Tibial nerve (tissue), 4 donors: ENCODE measurements at regions not wholly inside any gene's neighbourhood (a gene's known extent, or its start where the extent isn't known, plus 50 kb on each side); places are given as distances from the start of the nearest gene placed in this dataset.

Source experiments
- DNase-seq, 2 donors: peaks; one replicate each; pipeline ENCODE4 v3.0.0-alpha.2; 2019; ENCODE audit warnings: low spot score in 2 of 2
- H3K27ac ChIP-seq, 4 donors: fragments of 200-600 bp; sonication (generic) in 3 of 4; one replicate each; pipeline ENCODE4 v1.5.1; 2017 to 2019; ENCODE audit warnings: mild to moderate bottlenecking in 1 of 4
- H3K27me3 ChIP-seq, 2 donors: fragments of 200-600 bp; sonication (generic) in 1 of 2; one replicate each; pipeline versions ENCODE4 v1.5.1 to v1.6.0; 2017 to 2019
- H3K36me3 ChIP-seq, 3 donors: fragments of 200-600 bp; sonication (generic); one replicate each; pipeline ENCODE4 v1.5.1; 2018 to 2019
- H3K4me1 ChIP-seq, 4 donors: fragments of 200-600 bp; sonication (generic) in 3 of 4; one replicate each; pipeline ENCODE4 v1.5.1; 2017 to 2019
- H3K4me3 ChIP-seq, 4 donors: fragments of 200-600 bp; sonication (generic) in 3 of 4; one replicate each; pipeline ENCODE4 v1.5.1; 2017 to 2019; ENCODE audit warnings: mild to moderate bottlenecking in 1 of 4, moderate library complexity in 1 of 4
- H3K9me3 ChIP-seq, 4 donors: fragments of 200-600 bp; sonication (generic) in 3 of 4; one replicate each; pipeline ENCODE4 v1.5.1; 2017 to 2019
- CTCF ChIP-seq, 5 experiments: fragments of 200-600 bp in 3 of 5; fragments of 450-650 bp in 2 of 5; sonication (generic) in 3 of 5; IDR thresholded peaks; one replicate each; pipeline ENCODE4 v1.5.1; 2016 to 2019; ENCODE audit warnings: antibody characterized with exemption in 5 of 5, mild to moderate bottlenecking in 3 of 5, moderate library complexity in 2 of 5
- EP300 ChIP-seq, 2 donors: sonication (generic); formaldehyde crosslinking; IDR thresholded peaks; one replicate each; pipeline ENCODE4 v1.6.1; 2017; ENCODE audit warnings: antibody characterized with exemption in 2 of 2, mild to moderate bottlenecking in 1 of 2
- POLR2A ChIP-seq, 2 donors: fragments of 450-650 bp; IDR thresholded peaks; one replicate each; pipeline ENCODE4 v1.6.1; 2017; ENCODE audit warnings: antibody characterized with exemption in 2 of 2, mild to moderate bottlenecking in 2 of 2, moderate library complexity in 2 of 2
- WGBS, 2 donors: methylation state at CpG; one replicate each; pipeline ENCODE4 v1.1.5; 2018; 5-methylcytosine and 5-hydroxymethylcytosine counted together

DNA sequence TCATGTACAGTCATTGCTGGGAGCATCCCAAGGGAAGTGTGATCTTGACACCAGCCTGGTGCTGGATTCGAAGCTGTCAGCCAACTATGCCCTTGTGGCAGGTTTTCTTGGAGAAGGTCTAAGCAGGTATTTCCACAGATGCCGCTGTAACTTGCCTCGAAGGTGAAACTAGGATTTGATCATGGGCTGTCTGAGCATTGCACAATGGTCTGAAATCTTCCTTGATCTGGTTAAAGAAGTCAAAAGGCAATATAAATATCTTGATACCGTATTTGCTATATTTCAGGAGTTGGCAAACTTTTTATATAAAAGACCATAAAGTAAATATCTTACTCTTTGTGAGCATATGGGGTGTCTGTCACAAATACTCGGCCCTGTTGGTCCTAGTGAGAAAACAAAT, 206.8 kb downstream of the LYPLAL1 start:
- H3K4me1 ChIP-seq: no peaks in the 10 kb centered on the region
- no peaks in the 10 kb centered on the region for H3K36me3 ChIP-seq
- no peaks in the 10 kb centered on the region for H3K9me3 ChIP-seq
- H3K27me3 ChIP-seq: no peaks in the 10 kb centered on the region
- 83 to 93% methylated on average over 5 of the region's 5 CpGs for WGBS, 2 donors
- no peak overlapping the region for H3K4me3 ChIP-seq
- H3K27ac ChIP-seq: no peak overlapping the region
- TF ChIP-seq POLR2A (IDR thresholded peaks at IDR 0.05): no peak
- TF ChIP-seq EP300 (IDR thresholded peaks at IDR 0.05): no peak
- no peak for TF ChIP-seq CTCF (IDR thresholded peaks at IDR 0.05)
- DNase-seq: no peak

GRCh38 chr1:219379691-219380090, 206.0 kb downstream of the LYPLAL1 start:
- Histone ChIP-seq H3K9me3 (no peaks in the 10 kb centered on the region), H3K4me3 (no peak overlapping the region), H3K36me3 (no peaks in the 10 kb centered on the region), H3K27me3 (no peaks in the 10 kb centered on the region), H3K27ac (no peak overlapping the region), H3K4me1 (no peaks in the 10 kb centered on the region)
- WGBS, 2 donors: 49 to 53% methylated on average over 2 of the region's 2 CpGs
- DNase-seq: no peak
- TF ChIP-seq POLR2A (IDR thresholded peaks at IDR 0.05) (no peak), CTCF (IDR thresholded peaks at IDR 0.05) (no peak), EP300 (IDR thresholded peaks at IDR 0.05) (no peak)

DNA sequence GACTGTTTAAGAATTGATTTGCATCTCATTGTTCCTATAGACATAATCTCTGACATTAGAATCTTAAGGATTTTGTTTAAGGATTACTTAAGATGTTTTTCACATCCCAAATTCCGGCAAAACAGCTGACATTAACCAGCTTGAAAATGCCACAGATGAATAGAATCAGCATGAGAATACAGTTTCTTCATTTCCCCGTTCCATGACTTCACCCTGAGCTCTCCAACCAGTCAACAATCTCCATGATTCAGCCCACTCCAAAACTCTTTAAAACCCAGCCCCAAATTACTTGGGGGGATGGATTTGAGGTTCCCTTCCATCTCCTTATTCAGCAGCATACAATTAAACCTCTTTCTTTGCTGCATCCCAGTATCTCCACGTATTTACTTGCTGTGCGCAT, 201.0 kb downstream of the LYPLAL1 start:
- H3K4me1 ChIP-seq: no peaks in the 10 kb centered on the region
- no peak overlapping the region for H3K4me3 ChIP-seq
- 55 to 69% methylated on average over 4 of the region's 4 CpGs for WGBS, 2 donors
- no peak overlapping the region for H3K27ac ChIP-seq
- H3K9me3 ChIP-seq: no peaks in the 10 kb centered on the region
- H3K27me3 ChIP-seq: no peaks in the 10 kb centered on the region
- no peaks in the 10 kb centered on the region for H3K36me3 ChIP-seq
- TF ChIP-seq POLR2A (IDR thresholded peaks at IDR 0.05) (no peak), CTCF (IDR thresholded peaks at IDR 0.05) (no peak), EP300 (IDR thresholded peaks at IDR 0.05) (no peak)
- DNase-seq: no peak

- Histone ChIP-seq H3K4me1 (no peaks in the 10 kb centered on the region), H3K9me3 (no peaks in the 10 kb centered on the region), H3K4me3 (no peak overlapping the region), H3K27me3 (no peaks in the 10 kb centered on the region), H3K27ac (no peak overlapping the region), H3K36me3 (no peaks in the 10 kb centered on the region)
- no peak for DNase-seq
- 49 to 65% methylated on average over 5 of the region's 5 CpGs for WGBS, 2 donors
- no peak for TF ChIP-seq EP300 (IDR thresholded peaks at IDR 0.05)
Measured at GRCh38 chr1:219374046-219374566, 200.4 kb downstream of the LYPLAL1 start.

DNA sequence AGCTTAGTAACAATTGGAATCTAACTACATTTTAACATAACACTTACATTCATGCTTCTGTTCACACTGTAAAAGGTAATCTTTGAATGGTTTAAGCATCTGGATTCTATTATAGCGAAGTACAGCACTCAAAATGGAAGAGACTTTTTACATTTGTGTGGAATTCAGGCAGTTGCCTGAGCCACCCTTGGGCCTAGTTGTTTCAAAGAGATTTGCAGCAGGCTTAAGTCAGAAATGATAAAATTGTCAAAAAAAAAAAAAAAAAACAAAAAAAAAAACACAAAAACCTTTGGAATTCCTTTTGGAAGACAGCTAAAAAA, 199.9 kb downstream of the LYPLAL1 start:
- WGBS, 2 donors: 79 to 93% methylated on average over 1 of the region's 1 CpG
- no peak overlapping the region for H3K27ac ChIP-seq
- no peak overlapping the region for H3K4me3 ChIP-seq
- H3K4me1 ChIP-seq: no peaks in the 10 kb centered on the region
- H3K9me3 ChIP-seq: no peaks in the 10 kb centered on the region
- H3K36me3 ChIP-seq: no peaks in the 10 kb centered on the region
- no peak for DNase-seq
- no peak for TF ChIP-seq CTCF (IDR thresholded peaks at IDR 0.05)
- TF ChIP-seq POLR2A (IDR thresholded peaks at IDR 0.05): no peak
- TF ChIP-seq EP300 (IDR thresholded peaks at IDR 0.05): no peak
- no peaks in the 10 kb centered on the region for H3K27me3 ChIP-seq
